Colonic mucosa (tissue), 4 donors: ENCODE measurements at regions not wholly inside any gene's neighbourhood (a gene's known extent, or its start where the extent isn't known, plus 50 kb on each side); places are given as distances from the start of the nearest gene placed in this dataset.

Source experiments
- DNase-seq: peaks from one replicate; pipeline ENCODE4 v3.0.0-alpha.2; 2020
- H3K27ac ChIP-seq: fragments of 200-600 bp; one replicate; pipeline ENCODE4 v1.8.0; 2021
- H3K27me3 ChIP-seq: fragments of 200-600 bp; one replicate; pipeline ENCODE4 v1.8.0; 2021
- H3K36me3 ChIP-seq: fragments of 200-600 bp; one replicate; pipeline ENCODE4 v1.8.0; 2021
- H3K4me1 ChIP-seq: fragments of 200-600 bp; one replicate; pipeline ENCODE4 v1.8.0; 2021; ENCODE audit warnings: mild to moderate bottlenecking
- H3K4me3 ChIP-seq: fragments of 200-600 bp; one replicate; pipeline ENCODE4 v1.8.0; 2021
- H3K9ac ChIP-seq, 2 donors: one replicate each; pipeline ENCODE4 v1.7.0; 2013; ENCODE audit warnings: control low read depth in 2 of 2, low read depth in 2 of 2, low read length in 2 of 2
- H3K9me3 ChIP-seq: fragments of 200-600 bp; one replicate; pipeline ENCODE4 v1.8.0; 2021
- CTCF ChIP-seq: fragments of 200-600 bp; IDR thresholded peaks from one replicate; pipeline ENCODE4 v1.8.0; 2022; ENCODE audit warnings: antibody characterized with exemption, mild to moderate bottlenecking
- intact Hi-C: fragments of 100-400 bp; cut with DNase I; formaldehyde crosslinking; loops from one replicate; pipeline ENCODE4 v1.14.1; 2022
- donor health status: healthy.
- donor health status: DM: no; HTN: no; CAD: no.
- donor health status: DM: no; HTN: no; CAD: no.

- Histone ChIP-seq H3K9ac (no peak overlapping the region), H3K36me3 (no peaks in the 10 kb centered on the region), H3K4me1 (peaks cover 4% of the 10 kb centered on the region), H3K4me3 (no peak overlapping the region), H3K9me3 (no peaks in the 10 kb centered on the region), H3K27ac (no peak overlapping the region), H3K27me3 (no peaks in the 10 kb centered on the region)
- intact Hi-C loops: no loop called here
- no peak for TF ChIP-seq CTCF
- no peak for DNase-seq
These were observed 136.8 kb downstream of the FOXD2 start for GRCh38 chr1:47574451-47575165.

- Histone ChIP-seq H3K36me3 (no peaks in the 10 kb centered on the region), H3K4me1 (peaks cover 4% of the 10 kb centered on the region), H3K9me3 (no peaks in the 10 kb centered on the region), H3K9ac (no peak overlapping the region), H3K4me3 (no peak overlapping the region), H3K27me3 (no peaks in the 10 kb centered on the region), H3K27ac (no peak overlapping the region)
- no peak for TF ChIP-seq CTCF
- DNase-seq: no peak
- intact Hi-C loops: no loop called here
These were observed 138.3 kb downstream of the FOXD2 start for GRCh38 chr1:47575855-47576757.

GRCh38 chr1:47576758-47577115, 138.9 kb downstream of the FOXD2 start:
- intact Hi-C loops: no loop called here

GRCh38 chr1:47577303-47578025, 139.6 kb downstream of the FOXD2 start:
- intact Hi-C loops: no loop called here
- Histone ChIP-seq H3K27me3 (no peaks in the 10 kb centered on the region), H3K9ac (no peak overlapping the region), H3K4me3 (no peak overlapping the region), H3K4me1 (peaks cover 4% of the 10 kb centered on the region), H3K36me3 (no peaks in the 10 kb centered on the region), H3K9me3 (no peaks in the 10 kb centered on the region), H3K27ac (no peak overlapping the region)
- TF ChIP-seq CTCF: no peak
- no peak for DNase-seq

More at GRCh38 chr1:47576758-47577115, 138.9 kb downstream of the FOXD2 start:
- H3K36me3 ChIP-seq: no peaks in the 10 kb centered on the region
- H3K4me1 ChIP-seq: peaks cover 4% of the 10 kb centered on the region
- no peak overlapping the region for H3K4me3 ChIP-seq
- no peak overlapping the region for H3K9ac ChIP-seq
- no peak for TF ChIP-seq CTCF
- H3K27ac ChIP-seq: no peak overlapping the region
- H3K27me3 ChIP-seq: no peaks in the 10 kb centered on the region
- no peaks in the 10 kb centered on the region for H3K9me3 ChIP-seq
- no peak for DNase-seq

- H3K27ac ChIP-seq: no peak overlapping the region
- no peaks in the 10 kb centered on the region for H3K27me3 ChIP-seq
- no peaks in the 10 kb centered on the region for H3K9me3 ChIP-seq
- intact Hi-C loops: no loop called here
- no peak for TF ChIP-seq CTCF
- H3K9ac ChIP-seq: no peak overlapping the region
- peaks cover 4% of the 10 kb centered on the region for H3K4me1 ChIP-seq
- DNase-seq: peak; percentile 40
- H3K36me3 ChIP-seq: no peaks in the 10 kb centered on the region
- H3K4me3 ChIP-seq: no peak overlapping the region
These were observed 140.3 kb downstream of the FOXD2 start for GRCh38 chr1:47578026-47578720.
